Amniotic epithelial cell (primary cell): ENCODE measurements at regions not wholly inside any gene's neighbourhood (a gene's known extent, or its start where the extent isn't known, plus 50 kb on each side); places are given as distances from the start of the nearest gene placed in this dataset.

Experiments
- DNase-seq: peaks from one replicate; pipeline ENCODE4 v3.0.0-alpha.2; 2010; ENCODE audit warnings: low read depth

DNA sequence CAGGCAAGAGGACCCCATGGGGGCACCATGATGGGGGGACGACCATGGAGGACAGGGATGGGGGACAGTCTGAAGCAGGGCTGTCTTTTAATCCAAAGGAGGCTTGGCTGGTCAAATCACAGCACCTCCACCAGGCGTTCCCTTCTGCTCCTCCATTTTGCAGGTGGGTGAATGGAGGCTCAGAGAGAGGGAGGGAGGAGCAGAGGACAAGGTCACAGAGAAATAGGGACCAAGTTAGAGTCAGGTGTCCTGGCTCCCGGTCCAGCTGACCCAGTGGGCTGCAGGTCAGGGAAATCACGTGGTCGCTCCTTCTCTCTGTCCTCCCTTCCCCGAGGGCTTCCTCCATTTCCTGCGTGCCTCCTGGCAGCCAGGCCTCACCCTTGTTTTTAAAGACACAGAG is 156.4 kb upstream of the SMIM23 start:
- no peak for DNase-seq

DNA sequence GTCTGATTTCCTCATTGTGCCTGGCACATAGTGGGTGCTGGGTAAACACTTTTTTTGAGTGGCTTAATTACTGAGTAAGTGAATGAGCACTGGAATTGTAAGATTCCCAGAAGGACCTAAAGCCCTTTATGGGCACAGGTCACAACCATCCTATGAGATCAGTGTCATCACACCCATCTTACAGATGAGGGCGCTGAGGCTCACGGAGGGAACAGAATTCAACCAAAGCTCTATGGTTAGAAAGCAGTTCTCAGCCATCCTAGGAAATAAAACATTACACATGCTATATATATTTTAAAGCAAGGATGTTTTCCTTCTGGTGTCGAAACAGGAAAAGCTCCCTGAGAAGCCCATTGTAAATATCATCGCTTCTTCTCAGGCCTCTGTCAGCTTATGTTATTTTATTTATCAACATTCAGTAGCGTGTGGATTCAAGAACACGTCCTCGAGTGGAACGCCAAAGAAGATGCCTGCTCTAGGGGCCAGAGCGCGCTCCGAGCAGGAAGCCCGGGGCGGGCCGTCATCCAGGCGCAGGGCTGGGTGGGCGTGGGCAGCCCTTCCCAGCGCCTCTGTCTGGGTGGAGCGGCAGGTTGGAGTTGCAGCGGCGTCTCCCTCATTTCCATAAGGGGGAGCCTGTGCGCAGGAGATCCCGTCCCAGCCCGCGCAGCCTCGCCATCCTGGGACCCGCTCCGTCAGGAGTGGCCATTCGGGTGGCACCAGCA is 155.8 kb upstream of the SMIM23 start:
- DNase-seq: peak; percentile 29

DNA sequence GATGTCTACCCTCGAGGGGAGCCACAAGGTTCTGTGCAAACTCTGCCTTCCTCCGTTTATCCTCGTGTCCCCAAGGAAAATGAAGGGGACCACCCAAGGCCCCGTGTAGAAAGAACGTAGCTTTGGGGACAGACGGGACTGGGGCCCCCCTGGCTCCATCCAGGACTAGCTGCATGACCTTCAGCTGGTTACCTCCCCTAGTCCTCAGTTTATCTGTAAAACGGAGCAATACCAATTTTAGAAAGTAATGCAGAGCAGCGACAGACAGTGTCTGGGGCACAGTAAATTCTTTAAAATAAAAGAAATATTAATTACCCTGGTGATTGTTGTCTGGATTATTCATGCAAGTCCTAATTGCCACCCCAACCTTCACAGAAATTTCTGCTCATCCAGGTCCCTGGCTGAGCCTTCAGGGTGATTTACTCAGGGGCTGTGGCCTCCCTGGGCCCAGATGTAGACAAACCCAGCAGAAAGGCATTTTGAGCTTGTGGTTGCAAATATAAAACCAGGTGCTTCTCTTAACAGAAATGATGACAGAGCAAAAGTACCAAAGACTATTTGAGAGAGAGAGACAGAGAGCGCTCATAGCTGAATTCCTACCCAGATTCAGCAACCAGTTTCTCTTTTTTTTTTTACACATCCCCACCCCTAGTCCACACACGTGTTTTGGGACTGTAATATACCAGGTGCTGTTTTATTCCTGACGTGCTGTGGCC is 155.1 kb upstream of the SMIM23 start:
- no peak for DNase-seq

DNA sequence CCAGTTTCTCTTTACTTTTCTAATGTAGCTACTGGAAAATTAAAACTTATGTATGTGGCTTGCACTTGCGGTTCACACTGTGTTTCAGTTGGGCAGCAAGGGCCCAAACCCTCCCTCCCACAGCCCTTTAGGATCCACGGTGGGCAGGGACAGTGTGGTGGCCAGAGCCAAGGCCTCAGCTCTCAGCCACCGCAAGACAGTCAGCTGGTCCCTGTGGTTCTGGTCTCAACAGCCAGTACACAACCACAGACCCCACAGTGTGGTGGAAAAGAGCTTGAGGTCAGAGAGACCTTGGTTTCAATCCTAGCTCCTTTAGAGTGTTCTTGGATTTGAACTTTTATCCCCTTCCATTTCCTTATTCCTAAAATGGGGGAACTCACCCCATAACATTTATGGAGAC is 153.0 kb upstream of the SMIM23 start:
- DNase-seq: no peak

DNA sequence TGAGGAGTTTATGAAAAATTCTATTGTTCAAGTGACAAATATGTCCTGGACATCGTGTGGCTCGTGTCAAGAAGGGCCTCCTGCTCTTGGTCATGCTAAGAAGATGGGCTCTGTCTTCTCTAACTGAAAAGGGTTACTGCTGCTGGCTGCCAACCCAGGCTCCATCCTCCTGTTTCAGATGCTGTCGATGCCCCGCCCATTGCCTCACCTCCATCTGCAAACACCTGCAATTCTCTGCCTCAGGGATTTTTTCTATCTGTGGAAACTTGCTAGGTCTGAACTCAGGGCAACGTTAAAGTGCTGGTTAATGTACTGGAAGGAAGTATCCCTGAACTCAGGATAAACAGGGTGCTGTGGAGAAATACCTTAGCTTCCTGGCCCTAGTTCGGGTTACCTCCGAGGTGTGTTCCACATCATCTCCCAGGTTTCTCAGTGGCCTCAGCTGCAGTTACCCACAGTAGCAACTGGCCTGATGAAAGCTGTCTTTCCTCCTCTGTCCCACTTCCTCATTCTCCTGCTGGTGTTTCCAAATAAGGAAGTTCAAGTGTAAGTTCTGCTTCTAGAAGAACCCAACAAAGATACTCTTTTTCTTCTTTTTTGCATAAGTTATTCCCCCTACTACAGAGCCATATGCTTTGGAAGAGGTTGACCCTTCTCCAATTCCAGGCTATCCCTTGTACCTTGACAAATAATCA is 151.7 kb upstream of the SMIM23 start:
- DNase-seq: no peak

DNA sequence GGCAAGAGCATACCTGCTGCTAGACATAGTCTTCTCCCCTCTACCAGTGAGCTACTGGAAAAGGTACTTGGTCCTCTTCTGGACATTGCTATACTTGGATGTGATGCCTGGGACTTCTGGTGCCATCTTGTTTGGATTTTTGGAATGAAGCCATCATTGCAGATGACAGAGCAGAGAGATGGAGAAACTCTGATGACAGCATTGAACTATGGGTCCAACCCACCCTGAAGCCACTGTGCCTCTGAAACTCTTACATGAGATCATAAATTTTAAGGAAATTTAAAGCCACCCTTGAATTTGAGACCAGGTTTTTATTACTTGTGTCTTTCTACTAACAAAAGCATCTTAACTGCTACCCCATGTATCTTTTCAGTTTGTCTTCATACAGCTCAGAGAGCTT is 151.1 kb upstream of the SMIM23 start:
- no peak for DNase-seq

DNA sequence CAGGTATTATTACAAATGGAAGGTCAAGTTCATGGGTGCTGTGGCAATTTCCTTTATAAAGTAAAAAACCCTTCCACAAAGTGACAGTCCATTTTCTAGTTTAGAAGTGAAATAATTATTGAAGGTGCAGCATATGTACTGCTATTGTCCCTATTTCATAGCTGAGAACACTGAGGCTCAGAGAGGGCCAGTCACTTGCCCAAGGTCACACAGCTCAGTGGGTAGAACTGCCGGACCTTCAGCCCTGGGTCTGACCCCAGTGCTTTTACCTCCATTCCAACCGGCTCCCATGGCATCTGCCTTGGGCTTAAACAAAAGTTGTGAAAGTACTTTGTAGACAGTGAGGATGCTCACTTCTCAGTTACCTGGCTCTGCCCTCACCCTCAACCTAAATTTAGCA is 150.6 kb upstream of the SMIM23 start:
- DNase-seq: no peak

DNA sequence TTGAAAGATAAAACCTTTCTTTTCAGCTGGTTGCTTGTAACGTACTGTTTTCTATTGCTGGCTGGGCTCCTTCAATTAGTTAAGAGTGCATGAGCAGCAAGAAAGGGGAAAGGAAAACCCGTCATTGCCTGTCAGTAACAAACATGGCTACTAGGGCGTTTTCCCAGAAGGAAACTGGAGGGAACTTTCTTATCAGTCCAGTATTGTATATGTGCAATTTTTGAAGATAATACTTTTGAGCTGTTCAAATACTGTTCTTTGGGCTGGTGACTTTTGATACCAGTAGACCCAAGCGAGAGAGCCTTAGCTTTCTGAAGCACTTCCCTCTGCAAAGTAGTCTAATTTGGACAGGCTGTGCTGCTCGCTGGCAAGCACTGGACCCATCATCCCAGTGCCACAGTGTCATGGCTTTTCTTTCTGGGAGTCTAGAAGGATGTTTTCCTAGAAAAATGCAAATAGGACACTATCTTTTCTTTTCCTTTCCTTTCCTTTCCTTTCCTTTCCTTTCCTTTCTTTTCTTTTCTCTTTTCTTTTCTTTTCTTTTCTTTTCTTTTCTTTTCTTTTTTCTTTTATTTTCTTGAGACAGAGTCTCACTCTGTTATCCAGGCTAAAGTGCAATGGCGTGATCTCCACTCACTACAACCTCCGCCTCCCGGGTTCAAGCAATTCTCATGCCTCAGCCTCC is 149.9 kb upstream of the SMIM23 start:
- DNase-seq: no peak

DNA sequence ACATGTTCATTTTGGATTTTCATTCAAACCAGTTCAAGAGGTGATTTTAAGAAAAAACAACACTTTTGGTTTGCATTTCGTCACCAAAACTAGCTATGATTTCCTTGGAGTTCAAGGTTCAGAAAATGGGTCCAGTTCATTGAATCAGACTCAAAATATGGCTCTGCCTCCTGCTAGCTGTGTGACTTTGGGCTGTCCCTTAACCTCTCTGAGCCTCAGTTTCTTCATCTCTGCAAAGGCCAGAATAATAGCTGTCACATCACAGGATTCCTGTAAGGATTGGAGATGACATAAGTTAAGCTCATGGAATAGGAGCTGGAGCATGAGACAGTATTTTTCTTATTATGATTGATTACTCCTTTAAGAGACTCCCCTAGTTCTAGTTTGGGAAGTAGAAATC is 147.8 kb upstream of the SMIM23 start:
- no peak for DNase-seq

DNA sequence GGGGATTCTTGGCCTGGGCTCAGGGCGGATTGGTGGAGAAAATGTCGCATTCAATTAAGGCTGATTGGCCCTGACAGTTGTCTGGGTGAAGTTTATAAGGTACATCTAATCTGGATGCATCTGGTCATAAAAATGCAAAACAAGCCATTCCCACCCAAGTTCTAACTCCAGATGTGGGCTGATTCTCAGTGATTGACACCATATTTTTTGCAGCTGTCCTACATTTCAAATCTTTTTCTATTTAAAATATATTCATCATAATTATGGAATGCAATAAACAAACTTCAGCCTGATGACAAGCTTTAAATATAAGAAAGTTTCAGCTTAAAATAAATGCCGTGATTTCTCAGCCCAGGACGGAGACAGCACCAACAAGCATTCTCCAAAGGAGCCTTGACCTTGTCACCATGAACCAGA is 146.4 kb upstream of the SMIM23 start:
- no peak for DNase-seq

GRCh38 chr5:171639966-171640365 is 145.7 kb upstream of the SMIM23 start:
- DNase-seq: peak; percentile 11

DNA sequence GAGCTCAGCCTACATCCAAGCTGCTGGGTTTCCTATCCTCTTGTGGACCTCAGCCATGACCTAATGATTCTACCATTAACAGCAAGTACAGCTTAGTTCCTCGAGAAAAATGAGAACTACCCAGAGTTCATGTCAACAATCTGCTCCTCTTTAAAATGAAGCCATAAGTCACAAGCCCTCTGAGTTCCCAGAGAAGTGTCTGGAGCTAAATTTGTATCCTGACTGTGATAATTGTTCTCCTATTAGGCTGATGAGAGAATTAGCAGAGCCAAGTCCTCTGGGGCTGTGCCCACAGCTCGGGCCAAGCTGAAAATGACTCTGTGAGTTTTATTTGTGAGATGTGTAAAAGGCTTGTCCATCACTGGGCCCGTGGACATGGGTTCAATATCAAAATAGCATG is 145.1 kb upstream of the SMIM23 start:
- DNase-seq: no peak

- DNase-seq: no peak
Observed at GRCh38 chr5:171641891-171642290, 143.7 kb upstream of the SMIM23 start.

GRCh38 chr5:171642894-171643293 is 142.7 kb upstream of the SMIM23 start:
- no peak for DNase-seq

- DNase-seq: no peak
Observed at GRCh38 chr5:171644536-171644935, 141.1 kb upstream of the SMIM23 start.

GRCh38 chr5:171646102-171647042 is 139.2 kb upstream of the SMIM23 start:
- DNase-seq: no peak

- peak; percentile 68 for DNase-seq
Observed at GRCh38 chr5:171647043-171647903, 138.3 kb upstream of the SMIM23 start.

- no peak for DNase-seq
Observed at GRCh38 chr5:171647904-171648260, 137.7 kb upstream of the SMIM23 start.

- no peak for DNase-seq
Observed at GRCh38 chr5:171648279-171649074, 137.1 kb upstream of the SMIM23 start.

GRCh38 chr5:171649075-171649401 is 136.6 kb upstream of the SMIM23 start:
- DNase-seq: no peak
